ENCODE measurements at regions not wholly inside any gene's neighbourhood (a gene's known extent, or its start where the extent isn't known, plus 50 kb on each side); places are given as distances from the start of the nearest gene placed in this dataset.

GRCh38 chr4:127148165-127148564, 484.6 kb upstream of the INTU start:
- H3K36me3 ChIP-seq (ENCODE audit: control insufficient read depth, low read length), result no peaks in the 10 kb centered on the region
- H3F3A ChIP-seq (ENCODE audit: control insufficient read depth, insufficient read depth), result no peaks in the 10 kb centered on the region
- H4K20me1 ChIP-seq (ENCODE audit: control insufficient read depth, insufficient read depth, low read depth, low read length), result no peaks in the 10 kb centered on the region
- H3K27ac ChIP-seq (ENCODE audit: low read depth, low read length), result no peak overlapping the region
- no peaks in the 10 kb centered on the region for H3K27me3 ChIP-seq (ENCODE audit: control insufficient read depth, low read length)
- no peaks in the 10 kb centered on the region; the same call in 1 of the 2 replicates for H3K9me2 ChIP-seq (replicated peaks; ENCODE audit: control insufficient read depth, low read length)
- TF ChIP-seq CTCF (IDR thresholded peaks at IDR 0.05; ENCODE audit: low read depth, low read length, poor library complexity, severe bottlenecking) (no peak), EZH2phosphoT487 (IDR thresholded peaks at IDR 0.05; ENCODE audit: borderline replicate concordance, low read length) (no peak)
- no peak overlapping the region for H3K4me2 ChIP-seq (ENCODE audit: low read length)
- H3K4me3 ChIP-seq (ENCODE audit: low read length), result no peak overlapping the region
- H3K4me1 ChIP-seq (ENCODE audit: control insufficient read depth, low read length), result no peaks in the 10 kb centered on the region
- no peaks in the 10 kb centered on the region for H3K79me2 ChIP-seq (ENCODE audit: control insufficient read depth, low read length)
- no peaks in the 10 kb centered on the region for H3K9me3 ChIP-seq (ENCODE audit: control insufficient read depth, insufficient read depth, low read length)

GRCh38 chr4:127149086-127149485, 483.7 kb upstream of the INTU start:
- H3F3A ChIP-seq (ENCODE audit: control insufficient read depth, insufficient read depth), result no peaks in the 10 kb centered on the region
- no peaks in the 10 kb centered on the region for H3K27me3 ChIP-seq (ENCODE audit: control insufficient read depth, low read length)
- no peak overlapping the region for H3K27ac ChIP-seq (ENCODE audit: low read depth, low read length)
- no peaks in the 10 kb centered on the region for H3K79me2 ChIP-seq (ENCODE audit: control insufficient read depth, low read length)
- no peak overlapping the region for H3K4me2 ChIP-seq (ENCODE audit: low read length)
- no peak overlapping the region for H3K4me3 ChIP-seq (ENCODE audit: low read length)
- no peaks in the 10 kb centered on the region for H3K9me3 ChIP-seq (ENCODE audit: control insufficient read depth, insufficient read depth, low read length)
- H3K9me2 ChIP-seq (replicated peaks; ENCODE audit: control insufficient read depth, low read length), result no peaks in the 10 kb centered on the region; the same call in 1 of the 2 replicates
- TF ChIP-seq CTCF (IDR thresholded peaks at IDR 0.05; ENCODE audit: low read depth, low read length, poor library complexity, severe bottlenecking) (no peak), EZH2phosphoT487 (IDR thresholded peaks at IDR 0.05; ENCODE audit: borderline replicate concordance, low read length) (no peak)
- no peaks in the 10 kb centered on the region for H4K20me1 ChIP-seq (ENCODE audit: control insufficient read depth, insufficient read depth, low read depth, low read length)
- no peaks in the 10 kb centered on the region for H3K4me1 ChIP-seq (ENCODE audit: control insufficient read depth, low read length)
- no peaks in the 10 kb centered on the region for H3K36me3 ChIP-seq (ENCODE audit: control insufficient read depth, low read length)

- Histone ChIP-seq H4K20me1 (ENCODE audit: control insufficient read depth, insufficient read depth, low read depth, low read length) (no peaks in the 10 kb centered on the region), H3K36me3 (ENCODE audit: control insufficient read depth, low read length) (no peaks in the 10 kb centered on the region), H3K4me2 (ENCODE audit: low read length) (no peak overlapping the region), H3K27ac (ENCODE audit: low read depth, low read length) (no peak overlapping the region), H3K9me2 (replicated peaks; ENCODE audit: control insufficient read depth, low read length) (no peaks in the 10 kb centered on the region), H3K9me3 (ENCODE audit: control insufficient read depth, insufficient read depth, low read length) (no peaks in the 10 kb centered on the region), H3K27me3 (ENCODE audit: control insufficient read depth, low read length) (no peaks in the 10 kb centered on the region), H3K4me3 (ENCODE audit: low read length) (no peak overlapping the region), H3K79me2 (ENCODE audit: control insufficient read depth, low read length) (no peaks in the 10 kb centered on the region), H3F3A (ENCODE audit: control insufficient read depth, insufficient read depth) (no peaks in the 10 kb centered on the region), H3K4me1 (ENCODE audit: control insufficient read depth, low read length) (no peaks in the 10 kb centered on the region)
- TF ChIP-seq EZH2phosphoT487 (IDR thresholded peaks at IDR 0.05; ENCODE audit: borderline replicate concordance, low read length), result no peak
- no peak for TF ChIP-seq CTCF (IDR thresholded peaks at IDR 0.05; ENCODE audit: low read depth, low read length, poor library complexity, severe bottlenecking)
Measured at GRCh38 chr4:127151941-127152340, 480.8 kb upstream of the INTU start.

GRCh38 chr4:127155116-127155515, 477.6 kb upstream of the INTU start:
- Histone ChIP-seq H4K20me1 (ENCODE audit: control insufficient read depth, insufficient read depth, low read depth, low read length) (no peaks in the 10 kb centered on the region), H3K79me2 (ENCODE audit: control insufficient read depth, low read length) (no peaks in the 10 kb centered on the region), H3K27ac (ENCODE audit: low read depth, low read length) (no peak overlapping the region), H3K9me2 (replicated peaks; ENCODE audit: control insufficient read depth, low read length) (no peaks in the 10 kb centered on the region), H3K4me1 (ENCODE audit: control insufficient read depth, low read length) (no peaks in the 10 kb centered on the region), H3K9me3 (ENCODE audit: control insufficient read depth, insufficient read depth, low read length) (no peaks in the 10 kb centered on the region), H3F3A (ENCODE audit: control insufficient read depth, insufficient read depth) (no peaks in the 10 kb centered on the region), H3K4me3 (ENCODE audit: low read length) (no peak overlapping the region), H3K4me2 (ENCODE audit: low read length) (no peak overlapping the region), H3K36me3 (ENCODE audit: control insufficient read depth, low read length) (no peaks in the 10 kb centered on the region), H3K27me3 (ENCODE audit: control insufficient read depth, low read length) (no peaks in the 10 kb centered on the region)
- TF ChIP-seq CTCF (IDR thresholded peaks at IDR 0.05; ENCODE audit: low read depth, low read length, poor library complexity, severe bottlenecking) (no peak), EZH2phosphoT487 (IDR thresholded peaks at IDR 0.05; ENCODE audit: borderline replicate concordance, low read length) (no peak)
